ENCODE measurements at regions not wholly inside any gene's neighbourhood (a gene's known extent, or its start where the extent isn't known, plus 50 kb on each side); places are given as distances from the start of the nearest gene placed in this dataset.

DNA sequence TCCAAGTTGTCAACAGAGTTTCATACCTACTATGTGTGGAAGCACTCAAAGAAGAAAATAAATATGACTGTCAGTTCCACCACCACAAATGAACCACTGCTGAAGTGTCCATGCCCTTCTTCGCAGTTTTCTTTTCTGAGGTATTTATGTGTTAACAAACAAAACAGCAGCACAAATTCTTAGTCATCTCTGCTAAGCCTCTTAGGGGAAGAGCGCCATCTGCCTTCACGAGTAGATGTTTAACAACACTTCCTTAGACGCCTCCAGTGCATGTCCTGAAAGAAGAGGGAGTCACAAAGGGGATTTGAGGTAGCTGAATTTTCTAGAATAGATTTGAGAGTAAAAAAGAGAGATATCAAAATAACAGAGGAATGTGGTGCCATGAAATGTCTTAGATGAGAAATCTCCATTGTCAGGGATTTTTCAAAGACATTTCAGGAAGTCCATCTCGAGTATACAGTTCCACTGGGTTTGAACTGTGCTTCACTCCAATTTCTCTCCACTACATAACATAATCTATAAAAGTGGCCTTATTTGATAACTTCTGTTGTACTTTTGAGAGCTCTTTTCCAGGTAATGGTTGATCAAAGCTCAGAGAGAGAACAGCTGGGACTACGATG lies 775.3 kb upstream of the POM121L12 start:
- Histone ChIP-seq H3K27ac (no peak overlapping the region), H3K27me3 (ENCODE audit: low read depth) (no peaks in the 10 kb centered on the region), H3K9me3 (no peaks in the 10 kb centered on the region), H3K4me3 (no peak overlapping the region), H3K4me1 (no peaks in the 10 kb centered on the region), H3K36me3 (no peaks in the 10 kb centered on the region)
- DNase-seq: no peak
- intact Hi-C loops (cut with DNase I): no loop called here
- no peak for ATAC-seq
- TF ChIP-seq, protein P1, sequence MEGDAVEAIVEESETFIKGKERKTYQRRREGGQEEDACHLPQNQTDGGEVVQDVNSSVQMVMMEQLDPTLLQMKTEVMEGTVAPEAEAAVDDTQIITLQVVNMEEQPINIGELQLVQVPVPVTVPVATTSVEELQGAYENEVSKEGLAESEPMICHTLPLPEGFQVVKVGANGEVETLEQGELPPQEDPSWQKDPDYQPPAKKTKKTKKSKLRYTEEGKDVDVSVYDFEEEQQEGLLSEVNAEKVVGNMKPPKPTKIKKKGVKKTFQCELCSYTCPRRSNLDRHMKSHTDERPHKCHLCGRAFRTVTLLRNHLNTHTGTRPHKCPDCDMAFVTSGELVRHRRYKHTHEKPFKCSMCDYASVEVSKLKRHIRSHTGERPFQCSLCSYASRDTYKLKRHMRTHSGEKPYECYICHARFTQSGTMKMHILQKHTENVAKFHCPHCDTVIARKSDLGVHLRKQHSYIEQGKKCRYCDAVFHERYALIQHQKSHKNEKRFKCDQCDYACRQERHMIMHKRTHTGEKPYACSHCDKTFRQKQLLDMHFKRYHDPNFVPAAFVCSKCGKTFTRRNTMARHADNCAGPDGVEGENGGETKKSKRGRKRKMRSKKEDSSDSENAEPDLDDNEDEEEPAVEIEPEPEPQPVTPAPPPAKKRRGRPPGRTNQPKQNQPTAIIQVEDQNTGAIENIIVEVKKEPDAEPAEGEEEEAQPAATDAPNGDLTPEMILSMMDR (IDR thresholded peaks at IDR 0.05): peak; percentile 16

DNA sequence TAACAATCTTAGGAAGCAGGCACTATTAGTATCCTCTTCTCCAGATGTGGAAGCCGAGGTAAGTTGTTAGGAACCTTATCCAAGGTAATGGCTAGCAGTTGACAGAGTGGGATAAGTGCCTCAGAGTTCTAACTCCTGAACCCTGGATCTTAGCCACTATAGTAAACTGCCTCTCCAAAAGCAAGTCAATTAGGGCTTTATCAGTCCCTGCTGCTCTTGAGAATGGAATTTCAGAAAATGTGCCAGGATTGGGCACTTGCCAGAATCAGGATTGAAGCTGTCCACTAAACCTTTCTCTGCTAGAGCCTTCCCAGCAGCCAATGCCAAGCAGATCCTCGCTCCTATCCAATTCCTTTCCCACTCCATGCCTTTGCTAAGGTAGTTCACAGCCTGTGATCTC lies 777.5 kb upstream of the POM121L12 start:
- peak; percentile 59 to 72 for ATAC-seq
- no peak overlapping the region for H3K27ac ChIP-seq
- H3K4me3 ChIP-seq: no peak overlapping the region
- no peak for DNase-seq
- H3K4me1 ChIP-seq: no peaks in the 10 kb centered on the region
- TF ChIP-seq, protein P1 (IDR thresholded peaks at IDR 0.05): no peak
- H3K9me3 ChIP-seq: no peaks in the 10 kb centered on the region
- intact Hi-C loops (cut with DNase I): no loop called here
- H3K27me3 ChIP-seq (ENCODE audit: low read depth): no peaks in the 10 kb centered on the region
- no peaks in the 10 kb centered on the region for H3K36me3 ChIP-seq

DNA sequence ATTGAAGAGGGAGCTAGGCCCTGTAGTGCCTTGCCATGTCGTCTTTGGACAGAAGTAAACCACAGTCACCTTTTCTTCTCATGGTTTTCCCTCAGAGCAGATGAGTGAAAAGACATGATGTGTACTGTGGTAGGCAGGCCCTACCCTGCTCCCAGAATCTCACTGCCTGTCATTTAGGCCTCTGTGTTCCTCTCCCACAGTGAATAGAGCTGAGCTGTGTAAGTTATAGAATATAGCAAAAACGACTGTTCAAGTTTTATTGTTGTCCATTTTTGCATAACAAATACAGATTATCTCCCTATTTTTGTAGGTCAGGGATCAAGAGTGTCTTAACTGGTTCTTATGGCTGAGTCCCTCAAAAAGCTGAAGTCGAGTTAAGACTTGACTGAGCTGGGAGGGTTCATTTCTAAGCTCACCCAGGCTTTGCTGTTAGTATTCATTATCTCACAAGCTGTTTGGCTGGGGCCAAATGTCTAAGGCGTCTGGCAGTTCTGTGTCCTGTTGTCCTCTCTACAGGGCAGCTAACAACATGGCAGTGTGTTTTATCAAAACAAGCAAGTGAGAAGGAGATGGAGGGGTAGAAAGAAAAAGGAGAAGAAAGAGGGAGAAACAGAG lies 780.9 kb upstream of the POM121L12 start:
- Histone ChIP-seq H3K4me3 (no peak overlapping the region), H3K9me3 (no peaks in the 10 kb centered on the region), H3K4me1 (no peaks in the 10 kb centered on the region), H3K27ac (no peak overlapping the region), H3K36me3 (no peaks in the 10 kb centered on the region), H3K27me3 (ENCODE audit: low read depth) (no peaks in the 10 kb centered on the region)
- no peak for DNase-seq
- TF ChIP-seq, protein P1 (IDR thresholded peaks at IDR 0.05): no peak
- intact Hi-C loops (cut with DNase I): no loop called here
- no peak for ATAC-seq

DNA sequence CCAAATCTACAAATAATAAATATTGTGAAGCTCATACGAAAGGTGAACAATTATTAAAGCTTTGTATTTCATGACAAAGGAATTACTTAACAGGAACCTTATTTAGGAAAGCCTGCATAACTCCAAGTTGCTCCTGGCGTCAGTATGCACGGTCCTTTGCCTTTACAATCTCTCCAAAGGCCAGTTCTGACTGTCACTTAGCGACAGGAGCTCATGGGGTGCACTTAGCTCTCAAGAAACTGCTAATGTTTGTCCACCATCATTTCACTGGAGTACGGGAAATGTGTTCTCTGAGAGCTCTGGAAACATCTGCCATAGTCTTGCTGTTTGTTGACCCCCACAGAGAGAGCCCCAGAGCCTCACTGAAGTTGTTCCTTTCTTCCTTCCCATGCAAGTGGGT lies 781.5 kb upstream of the POM121L12 start:
- Histone ChIP-seq H3K4me3 (no peak overlapping the region), H3K36me3 (no peaks in the 10 kb centered on the region), H3K9me3 (no peaks in the 10 kb centered on the region), H3K27me3 (ENCODE audit: low read depth) (no peaks in the 10 kb centered on the region), H3K27ac (no peak overlapping the region), H3K4me1 (no peaks in the 10 kb centered on the region)
- DNase-seq (no peak), ATAC-seq (no peak)
- intact Hi-C loops (cut with DNase I): no loop called here
- TF ChIP-seq, protein P1 (IDR thresholded peaks at IDR 0.05): no peak

DNA sequence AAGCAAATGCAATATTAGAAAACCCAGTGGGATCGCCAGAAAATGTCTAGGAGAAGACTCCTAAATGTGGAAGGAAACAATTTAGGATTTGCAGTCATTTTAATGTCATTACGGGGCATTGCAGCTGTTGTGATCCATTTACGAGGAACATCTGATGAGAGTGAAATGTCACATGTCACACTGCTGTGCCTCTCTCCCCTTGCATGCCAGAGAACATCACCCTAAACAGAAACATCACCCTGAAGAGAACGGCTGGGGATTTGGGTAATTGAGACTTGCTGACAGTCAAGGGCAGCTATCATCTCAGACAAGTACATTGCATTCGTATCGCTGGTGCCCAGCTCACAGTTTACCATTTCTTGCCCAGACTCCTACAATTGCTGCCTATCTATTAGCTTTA lies 785.7 kb upstream of the POM121L12 start:
- Histone ChIP-seq H3K36me3 (no peaks in the 10 kb centered on the region), H3K27me3 (ENCODE audit: low read depth) (no peaks in the 10 kb centered on the region), H3K27ac (no peak overlapping the region), H3K4me3 (no peak overlapping the region), H3K4me1 (no peaks in the 10 kb centered on the region), H3K9me3 (no peaks in the 10 kb centered on the region)
- ATAC-seq (no peak), DNase-seq (no peak)
- intact Hi-C loops (cut with DNase I): no loop called here
- TF ChIP-seq, protein P1 (IDR thresholded peaks at IDR 0.05): no peak
